WTC11 (cell line): ENCODE measurements at regions not wholly inside any gene's neighbourhood (a gene's known extent, or its start where the extent isn't known, plus 50 kb on each side); places are given as distances from the start of the nearest gene placed in this dataset.

ENCODE experiments used
- ATAC-seq: fragments of 200-7000 bp; cut with Tn5 transposase; 2 replicates; pipeline ENCODE4 v1.10.0; 2021; ENCODE audit warnings: mild to moderate bottlenecking, moderate library complexity
- CTCF ChIA-PET: fragments of 300-600 bp; sonication (Branson Sonifier 250); formaldehyde crosslinking; loops from one replicate; lab custom pipeline; 2021; ENCODE audit warnings: antibody characterized with exemption; lab: Charles Lee
- POLR2A ChIA-PET: fragments of 350-600 bp; sonication (Branson Sonifier 250); formaldehyde crosslinking; loops from one replicate; lab custom pipeline; 2021; ENCODE audit warnings: antibody characterized with exemption; lab: Charles Lee
- DNase-seq: peaks from one replicate; pipeline ENCODE4 v3.0.0; 2021; ENCODE audit warnings: low spot score
- H3K27ac Mint-ChIP-seq: 2 replicates; pipeline ENCODE4 v1.8.0; 2021; ENCODE audit warnings: mixed read lengths
- H3K27me3 Mint-ChIP-seq: 2 replicates; pipeline ENCODE4 v1.8.0; 2021; ENCODE audit warnings: low read depth, mild to moderate bottlenecking, moderate library complexity, mixed read lengths
- H3K36me3 Mint-ChIP-seq: 2 replicates; pipeline ENCODE4 v1.8.0; 2021; ENCODE audit warnings: mixed read lengths
- H3K4me1 Mint-ChIP-seq: 2 replicates; pipeline ENCODE4 v1.8.0; 2022; ENCODE audit warnings: mixed read lengths
- H3K4me3 Mint-ChIP-seq: 2 replicates; pipeline ENCODE4 v1.8.0; 2021; ENCODE audit warnings: mild to moderate bottlenecking, moderate library complexity, mixed read lengths
- H3K9me3 Mint-ChIP-seq: 2 replicates; pipeline ENCODE4 v1.8.0; 2021; ENCODE audit warnings: mixed read lengths
- ARID4B ChIP-seq: sonication (generic); formaldehyde crosslinking; IDR thresholded peaks from 2 replicates; pipeline ENCODE4 v1.8.0; 2023; ENCODE audit warnings: missing genetic modification reagents, mild to moderate bottlenecking, borderline replicate concordance
- ATF1 ChIP-seq: sonication (generic); formaldehyde crosslinking; IDR thresholded peaks from 2 replicates; pipeline ENCODE4 v1.8.1; 2023; ENCODE audit warnings: mild to moderate bottlenecking, moderate library complexity, missing genetic modification reagents
- CREM ChIP-seq: sonication (generic); formaldehyde crosslinking; IDR thresholded peaks from 2 replicates; pipeline ENCODE4 v1.8.1; 2022; ENCODE audit warnings: mild to moderate bottlenecking, missing genetic modification reagents, moderate library complexity
- E2F5 ChIP-seq: sonication (generic); formaldehyde crosslinking; IDR thresholded peaks from 2 replicates; pipeline ENCODE4 v1.8.1; 2022; ENCODE audit warnings: mild to moderate bottlenecking, moderate library complexity, missing genetic modification reagents
- EMX1 ChIP-seq: fragments of 250-450 bp; sonication (Bioruptor Pico); IDR thresholded peaks from 2 replicates; pipeline ENCODE4 v1.8.0; 2021; ENCODE audit warnings: mild to moderate bottlenecking
- ERG ChIP-seq: fragments of 250-450 bp; sonication (Bioruptor Pico); IDR thresholded peaks from 2 replicates; pipeline ENCODE4 v1.8.0; 2021; ENCODE audit warnings: mild to moderate bottlenecking
- ETV6 ChIP-seq: sonication (generic); formaldehyde crosslinking; IDR thresholded peaks from 2 replicates; pipeline ENCODE4 v1.8.1; 2022; ENCODE audit warnings: mild to moderate bottlenecking, missing genetic modification reagents
- HMGXB4 ChIP-seq: sonication (generic); formaldehyde crosslinking; IDR thresholded peaks from 2 replicates; pipeline ENCODE4 v1.8.1; 2023; ENCODE audit warnings: mild to moderate bottlenecking, moderate library complexity, missing genetic modification reagents
- MXD4 ChIP-seq: fragments of 250-450 bp; sonication (Bioruptor Pico); IDR thresholded peaks from 2 replicates; pipeline ENCODE4 v1.8.0; 2021; ENCODE audit warnings: mild to moderate bottlenecking, moderate library complexity, borderline replicate concordance
- MYBL2 ChIP-seq: sonication (generic); formaldehyde crosslinking; IDR thresholded peaks from 2 replicates; pipeline ENCODE4 v1.8.1; 2023; ENCODE audit warnings: mild to moderate bottlenecking, moderate library complexity, missing genetic modification reagents
- PREB ChIP-seq: sonication (generic); formaldehyde crosslinking; IDR thresholded peaks from 2 replicates; pipeline ENCODE4 v1.8.1; 2022; ENCODE audit warnings: mild to moderate bottlenecking, missing genetic modification reagents, moderate library complexity, borderline replicate concordance
- SOX15 ChIP-seq: fragments of 250-450 bp; sonication (Bioruptor Pico); IDR thresholded peaks from 2 replicates; pipeline ENCODE4 v1.9.0; 2021; ENCODE audit warnings: mild to moderate bottlenecking
- SP1 ChIP-seq: sonication (generic); formaldehyde crosslinking; conservative IDR thresholded peaks from 2 replicates; pipeline ENCODE4 v1.8.1; 2022; ENCODE audit warnings: missing genetic modification reagents
- USF2 ChIP-seq: sonication (generic); formaldehyde crosslinking; IDR thresholded peaks from 2 replicates; pipeline ENCODE4 v1.8.1; 2023; ENCODE audit warnings: mild to moderate bottlenecking, missing genetic modification reagents, moderate library complexity
- ZNF121 ChIP-seq: sonication (generic); formaldehyde crosslinking; IDR thresholded peaks from 2 replicates; pipeline ENCODE4 v1.8.0; 2023; ENCODE audit warnings: missing genetic modification reagents
- ZNF219 ChIP-seq: sonication (generic); formaldehyde crosslinking; IDR thresholded peaks from 2 replicates; pipeline ENCODE4 v1.8.0; 2023; ENCODE audit warnings: missing genetic modification reagents, mild to moderate bottlenecking, borderline replicate concordance
- ZNF416 ChIP-seq: fragments of 250-450 bp; sonication (Bioruptor Pico); IDR thresholded peaks from 2 replicates; pipeline ENCODE4 v1.9.0; 2021; ENCODE audit warnings: mild to moderate bottlenecking, inconsistent platforms
- ZNF671 ChIP-seq: fragments of 250-450 bp; sonication (Bioruptor Pico); IDR thresholded peaks from 2 replicates; pipeline ENCODE4 v1.8.0; 2021; ENCODE audit warnings: mild to moderate bottlenecking

- Mint-ChIP-seq H3K4me1 (no peaks in the 10 kb centered on the region), H3K27me3 (no peaks in the 10 kb centered on the region), H3K9me3 (peaks cover 18% of the 10 kb centered on the region), H3K36me3 (peaks cover 7% of the 10 kb centered on the region), H3K4me3 (no peak overlapping the region), H3K27ac (no peak overlapping the region)
- ChIA-PET POLR2A (no interaction called here), CTCF (no interaction called here)
- ATAC-seq = no peak
- TF ChIP-seq ERG (CRISPR knock-in tag) = no peak
- DNase-seq = no peak
Measured at GRCh38 chr20:24194143-24194542, 205.6 kb upstream of the GGTLC1 start.

- Mint-ChIP-seq H3K36me3 (peaks cover 7% of the 10 kb centered on the region), H3K9me3 (peaks cover 18% of the 10 kb centered on the region), H3K27ac (no peak overlapping the region), H3K4me1 (peaks cover 8% of the 10 kb centered on the region), H3K4me3 (no peak overlapping the region), H3K27me3 (no peaks in the 10 kb centered on the region)
- CTCF ChIA-PET = no interaction called here
- TF ChIP-seq E2F5 (CRISPR knock-in tag) (no peak), MYBL2 (no peak), ETV6 (CRISPR knock-in tag) (no peak), SP1 (no peak), ATF1 (CRISPR knock-in tag) (no peak), HMGXB4 (no peak), MXD4 (CRISPR knock-in tag) (no peak), PREB (CRISPR knock-in tag) (no peak), SOX15 (CRISPR knock-in tag) (no peak)
- no peak for DNase-seq
- ATAC-seq = no peak
- POLR2A ChIA-PET = no interaction called here
Measured at GRCh38 chr20:24190905-24191304, 202.3 kb upstream of the GGTLC1 start.

GRCh38 chr20:24185791-24186190 lies 197.2 kb upstream of the GGTLC1 start:
- Mint-ChIP-seq H3K9me3 (peaks cover 10% of the 10 kb centered on the region), H3K27me3 (no peaks in the 10 kb centered on the region), H3K27ac (no peak overlapping the region), H3K4me1 (peaks cover 28% of the 10 kb centered on the region), H3K4me3 (no peak overlapping the region), H3K36me3 (peaks cover 5% of the 10 kb centered on the region)
- no peak for DNase-seq
- no peak for TF ChIP-seq ZNF671 (CRISPR knock-in tag)
- TF ChIP-seq ZNF121 = no peak
- TF ChIP-seq USF2 (CRISPR knock-in tag) = no peak
- no peak for TF ChIP-seq ZNF416 (CRISPR knock-in tag)
- TF ChIP-seq ARID4B (CRISPR knock-in tag) = no peak
- no peak for TF ChIP-seq CREM (CRISPR knock-in tag)
- TF ChIP-seq EMX1 (CRISPR knock-in tag) = no peak
- no peak for TF ChIP-seq ZNF219 (CRISPR knock-in tag)
- CTCF ChIA-PET = interaction anchor here (1.3 kb wide), 1 partner anchor 25 kb away, joined by 3 read pairs; no protein-coding TSS in a partner anchor
- ATAC-seq = no peak
- POLR2A ChIA-PET = no interaction called here
